CD4-positive, alpha-beta T cell treated with Interferon gamma for 1 hour (primary cell): ENCODE measurements at regions not wholly inside any gene's neighbourhood (a gene's known extent, or its start where the extent isn't known, plus 50 kb on each side); places are given as distances from the start of the nearest gene placed in this dataset.
"Not testable (repeated sequence)": the region's sequence is repeated elsewhere in the genome, so short reads cannot be mapped to it uniquely, and the experiment has no call there.

ENCODE experiments used
- DNase-seq: peaks from one replicate; pipeline ENCODE4 v3.0.0-alpha.2; 2020

DNA sequence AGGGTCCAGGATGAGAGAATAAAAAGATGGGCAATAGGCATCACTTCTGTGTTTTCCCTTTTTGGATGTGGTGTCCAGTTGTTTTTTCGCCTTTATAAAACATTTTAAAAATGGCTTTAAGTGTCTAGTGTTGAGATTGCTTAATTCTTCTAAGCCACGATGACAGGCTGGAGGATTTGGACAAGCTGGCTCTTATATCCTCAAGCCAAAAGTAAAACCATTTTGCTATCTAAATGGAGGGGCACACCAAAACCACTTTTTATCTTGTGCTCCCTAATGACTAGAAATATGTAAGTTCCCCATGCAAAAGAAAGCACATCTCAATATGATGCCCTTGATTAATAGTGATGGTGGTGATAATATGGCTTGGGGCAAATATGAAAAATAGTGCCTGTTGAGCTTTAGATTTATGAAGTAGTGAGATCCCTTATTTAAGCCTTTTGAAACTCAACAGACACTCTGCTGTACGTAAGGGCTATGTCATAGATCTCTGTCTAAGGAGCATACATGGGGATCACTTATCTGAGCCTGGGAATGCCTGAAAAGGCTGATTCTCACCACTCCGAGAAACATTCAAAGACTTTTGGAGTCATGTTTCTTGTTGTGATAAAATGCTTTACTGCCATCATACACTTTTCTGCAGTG lies 185.5 kb downstream of the KCNS3 start:
- DNase-seq: no peak

DNA sequence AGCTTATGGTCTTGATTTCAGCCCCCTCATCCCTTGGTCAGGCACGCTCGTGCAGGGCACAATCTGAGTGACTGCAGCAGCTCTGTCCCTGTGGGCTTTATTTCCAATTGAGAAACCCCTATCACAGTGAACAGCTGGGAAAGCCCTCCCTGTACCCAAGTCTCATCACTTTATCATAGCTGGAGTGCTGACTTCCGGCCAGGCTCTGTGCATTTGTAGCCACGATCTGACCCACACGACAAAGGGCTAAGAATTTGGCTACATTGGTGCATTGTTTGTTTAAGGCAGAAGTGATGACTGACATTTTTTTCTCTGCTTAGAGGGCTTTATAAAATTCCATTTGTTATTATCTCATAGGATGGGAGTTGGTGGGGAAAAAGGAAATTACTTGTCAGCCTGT lies 184.4 kb downstream of the KCNS3 start:
- no peak for DNase-seq

DNA sequence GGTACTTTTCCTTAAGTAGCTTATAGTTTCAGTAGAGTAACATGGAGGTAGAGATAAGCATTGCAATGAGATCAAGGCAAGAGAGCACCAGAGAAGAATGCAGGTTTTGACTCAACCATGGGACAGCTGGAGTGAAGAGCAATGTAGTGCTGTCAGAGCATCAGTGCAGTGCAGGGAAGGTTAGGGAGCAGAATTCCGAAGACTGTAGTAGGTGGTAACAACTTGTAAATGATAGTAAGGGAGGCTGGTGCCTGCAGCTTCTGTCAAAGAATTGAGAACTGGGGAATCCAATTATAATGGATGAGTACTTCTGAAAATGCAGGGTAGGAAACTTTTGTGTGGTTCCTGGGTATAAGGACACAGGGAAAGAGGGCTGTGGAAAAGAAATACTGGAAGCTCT lies 183.2 kb downstream of the KCNS3 start:
- no peak for DNase-seq

DNA sequence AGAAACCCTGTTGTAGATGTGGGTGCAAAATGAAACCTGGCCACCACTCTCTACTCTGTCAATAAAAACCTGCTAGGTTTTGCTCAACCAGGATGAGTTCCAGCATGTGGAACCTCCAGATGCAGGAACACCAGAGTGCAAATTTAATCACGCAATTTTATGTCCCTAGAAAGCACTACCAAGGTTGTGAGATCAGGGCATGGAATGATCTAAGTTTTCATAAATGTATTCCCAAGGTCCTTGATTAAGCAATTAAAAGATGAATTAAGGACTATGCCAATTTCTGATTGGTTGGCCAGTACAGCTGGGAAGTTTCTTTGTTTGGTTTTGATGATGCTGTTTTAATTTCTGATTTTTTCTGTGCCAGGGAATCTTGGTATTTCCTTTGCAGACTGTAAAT lies 179.2 kb downstream of the KCNS3 start:
- DNase-seq: no peak

DNA sequence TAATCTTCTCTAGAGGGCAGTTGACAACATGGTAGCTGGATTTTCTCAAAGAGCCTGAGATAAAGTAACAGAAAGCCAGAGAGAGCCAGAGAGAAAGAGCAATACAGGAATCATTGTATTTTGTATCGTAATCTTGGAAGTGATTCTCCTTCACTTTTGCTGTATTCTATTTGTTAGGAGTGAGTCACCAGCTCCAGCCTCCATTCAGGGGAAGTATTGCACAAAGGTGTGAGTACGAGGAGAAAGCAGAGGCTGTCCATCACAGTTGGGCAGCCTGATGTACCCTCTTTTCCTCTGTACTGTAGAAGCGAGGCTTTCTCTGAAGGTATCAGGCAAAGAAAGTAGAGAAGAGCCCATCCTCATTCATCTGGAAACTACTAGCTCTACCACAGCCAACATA lies 176.8 kb downstream of the KCNS3 start:
- no peak for DNase-seq

DNA sequence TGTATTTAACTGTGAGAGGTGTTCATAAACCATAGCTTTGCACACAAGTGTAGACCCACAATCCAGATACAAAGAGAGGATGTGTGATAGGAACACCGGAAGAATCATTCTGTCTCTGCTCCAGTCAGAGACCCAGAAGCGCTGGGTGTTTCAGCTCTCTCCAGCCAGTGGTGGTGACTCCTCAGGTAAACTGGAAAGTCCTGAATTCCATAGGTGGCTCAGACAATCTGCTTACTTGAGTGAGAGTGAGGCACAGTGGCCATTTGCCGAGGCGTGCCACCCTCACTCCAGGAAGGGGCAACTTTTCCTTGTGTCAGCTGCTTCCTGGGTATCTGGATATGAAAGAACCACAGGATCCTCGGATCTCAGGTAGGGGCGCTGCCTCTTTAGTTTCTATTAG lies 171.5 kb downstream of the KCNS3 start:
- DNase-seq: no peak

DNA sequence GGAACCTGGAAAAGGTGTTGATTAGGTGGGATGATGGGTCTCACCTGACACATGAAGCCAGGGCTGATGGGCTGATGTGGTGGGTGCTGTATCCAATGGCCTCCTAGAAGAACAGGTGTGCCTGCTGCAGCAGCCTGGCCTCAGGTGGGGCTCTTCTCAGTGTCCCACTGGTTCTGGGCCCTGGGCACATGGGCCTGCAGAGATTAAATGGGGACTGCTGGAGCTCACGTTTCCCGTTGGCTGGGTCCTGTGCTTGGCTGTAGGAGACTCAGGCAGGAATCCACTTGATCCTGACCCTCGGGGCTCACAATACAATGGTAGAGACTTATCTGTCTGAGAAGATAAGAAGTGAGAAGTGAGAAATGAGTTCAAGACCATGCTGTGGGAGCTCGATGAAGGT lies 170.9 kb downstream of the KCNS3 start:
- no peak for DNase-seq

DNA sequence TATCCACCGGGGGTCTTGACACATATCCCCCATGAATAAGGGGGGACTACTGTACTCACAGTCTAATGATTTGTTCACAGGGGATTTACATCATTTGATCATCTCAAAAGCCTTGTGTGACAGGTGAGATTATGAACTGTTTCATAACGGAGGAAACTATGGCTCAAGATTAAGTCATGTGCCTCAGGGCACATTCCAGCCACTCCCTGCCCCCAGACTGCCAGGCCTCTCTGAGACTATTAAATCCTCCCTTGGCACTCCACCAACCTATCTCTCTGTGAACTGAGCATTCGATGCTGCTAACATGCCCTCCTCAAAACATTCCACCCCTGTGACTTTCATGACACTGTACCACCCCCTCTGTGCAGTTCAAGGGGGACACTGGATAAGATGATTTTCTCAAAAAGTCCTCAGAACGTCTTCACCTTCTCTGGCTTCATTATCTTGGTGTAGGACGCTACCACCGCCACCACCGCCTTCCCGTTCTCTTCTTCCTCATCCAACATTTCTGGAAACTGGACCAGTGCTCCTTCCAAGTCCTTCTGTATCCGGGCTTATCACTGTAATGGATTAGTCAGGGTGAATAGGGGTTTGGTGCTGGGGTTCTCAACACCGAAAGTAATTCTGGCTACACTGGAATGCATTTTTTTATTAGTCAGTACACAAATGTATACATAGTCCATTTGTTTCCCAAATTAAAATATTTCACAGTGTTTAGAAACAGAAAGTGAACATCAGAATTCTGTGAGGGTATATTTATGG lies 169.6 kb downstream of the KCNS3 start:
- no peak for DNase-seq

DNA sequence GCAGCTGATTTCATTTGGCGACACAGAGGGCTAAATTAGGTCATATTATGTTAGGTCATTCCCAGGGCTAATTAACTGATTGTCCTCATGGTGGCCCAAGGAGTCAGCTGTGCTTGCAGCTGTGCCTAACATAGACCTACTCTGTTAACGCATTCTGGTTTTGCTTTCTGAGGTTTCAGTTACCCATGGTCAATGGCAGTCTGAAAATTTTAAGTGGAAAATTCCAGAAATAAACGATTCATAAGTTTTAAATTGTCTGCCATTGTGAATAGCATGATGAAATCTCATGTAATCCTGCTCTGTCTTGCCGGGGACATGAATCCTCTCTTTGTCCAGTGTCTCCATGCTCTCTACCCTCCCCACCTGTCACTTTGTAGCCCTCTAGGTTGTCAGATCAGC lies 168.7 kb downstream of the KCNS3 start:
- no peak for DNase-seq

DNA sequence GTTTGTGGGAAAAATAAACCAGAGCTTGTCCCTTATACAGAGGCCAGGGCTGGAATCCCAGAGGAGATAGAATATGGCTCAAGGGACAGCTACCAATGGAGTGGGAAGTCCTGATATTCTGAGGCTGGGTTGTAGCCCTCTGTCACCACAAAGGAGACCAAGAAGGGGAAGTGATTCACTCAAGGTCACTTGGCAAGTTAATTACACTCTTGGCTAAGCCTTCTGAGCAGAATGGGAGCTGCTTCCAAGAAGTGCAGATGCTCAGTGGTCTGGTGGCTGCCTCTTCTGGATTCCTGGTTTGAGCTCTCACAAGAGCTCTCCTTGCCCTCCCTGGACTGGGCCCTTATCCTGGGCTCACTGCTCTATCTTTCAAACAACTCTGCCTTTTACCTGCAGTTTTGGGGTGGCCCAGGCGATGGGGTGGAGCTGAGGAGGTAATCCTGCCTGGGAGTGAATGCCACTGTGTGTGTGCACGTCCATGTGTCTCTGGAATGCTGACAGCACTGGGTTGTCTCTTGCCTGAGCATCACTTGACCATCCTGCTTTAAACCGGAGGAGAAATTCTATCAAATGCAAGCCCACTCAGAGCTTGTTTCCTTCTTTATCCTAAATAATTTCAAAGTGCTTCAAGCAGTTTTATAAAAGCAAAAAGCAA lies 168.2 kb downstream of the KCNS3 start:
- no peak for DNase-seq

DNA sequence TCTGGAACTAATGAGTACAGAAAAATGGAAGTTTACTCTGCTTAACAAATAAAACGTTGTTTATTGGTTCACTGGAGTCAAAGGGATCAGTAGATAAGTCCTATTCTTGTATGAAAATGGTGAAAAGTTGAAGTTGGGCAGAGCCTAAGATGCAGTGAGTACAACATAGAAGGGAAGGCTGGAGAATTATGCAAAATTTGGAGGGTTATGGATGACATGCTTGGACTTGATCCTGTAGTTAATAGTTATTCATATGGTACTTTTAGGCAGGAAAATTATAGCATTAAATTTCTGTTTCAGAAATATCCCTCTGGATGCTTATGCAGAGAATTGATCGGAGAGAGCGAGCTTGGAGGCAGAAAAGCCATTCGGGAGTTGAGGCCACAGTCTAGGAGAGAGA lies 167.6 kb downstream of the KCNS3 start:
- no peak for DNase-seq

DNA sequence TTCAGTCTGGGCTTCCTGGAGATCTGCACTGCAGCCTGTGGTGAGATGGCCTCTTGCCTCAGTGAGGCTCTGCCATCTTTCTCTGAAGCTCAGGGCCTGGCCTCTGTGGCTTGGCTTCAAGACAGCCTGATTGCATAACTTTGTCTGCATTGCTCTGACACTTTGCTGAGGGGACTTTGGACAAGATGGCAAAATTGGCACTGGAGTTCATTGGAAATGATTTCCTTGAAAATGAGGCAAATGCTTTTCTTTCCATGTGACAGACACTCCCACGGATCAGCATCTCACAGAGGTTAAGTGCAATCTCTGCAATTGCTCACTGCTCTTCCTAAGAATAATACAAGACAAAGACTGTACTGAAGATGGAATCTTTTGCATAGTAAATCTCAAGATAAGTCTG lies 166.8 kb downstream of the KCNS3 start:
- DNase-seq: no peak

DNA sequence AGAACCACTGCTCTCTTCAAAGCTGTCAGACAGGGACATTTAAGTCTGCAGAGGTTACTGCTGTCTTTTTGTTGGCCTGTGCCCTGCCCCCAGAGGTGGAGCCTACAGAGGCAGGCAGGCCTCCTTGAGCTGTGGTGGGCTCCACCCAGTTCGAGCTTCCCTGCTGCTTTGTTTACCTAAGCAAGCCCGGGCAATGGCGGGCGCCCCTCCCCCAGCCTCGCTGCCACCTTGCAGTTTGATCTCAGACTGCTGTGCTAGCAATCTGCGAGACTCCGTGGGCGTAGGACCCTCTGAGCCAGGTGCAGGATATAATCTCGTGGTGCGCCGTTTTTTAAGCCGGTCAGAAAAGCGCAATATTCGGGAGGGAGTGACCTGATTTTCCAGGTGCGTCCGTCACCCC lies 138.9 kb downstream of the KCNS3 start:
- not testable (repeated sequence) for DNase-seq

DNA sequence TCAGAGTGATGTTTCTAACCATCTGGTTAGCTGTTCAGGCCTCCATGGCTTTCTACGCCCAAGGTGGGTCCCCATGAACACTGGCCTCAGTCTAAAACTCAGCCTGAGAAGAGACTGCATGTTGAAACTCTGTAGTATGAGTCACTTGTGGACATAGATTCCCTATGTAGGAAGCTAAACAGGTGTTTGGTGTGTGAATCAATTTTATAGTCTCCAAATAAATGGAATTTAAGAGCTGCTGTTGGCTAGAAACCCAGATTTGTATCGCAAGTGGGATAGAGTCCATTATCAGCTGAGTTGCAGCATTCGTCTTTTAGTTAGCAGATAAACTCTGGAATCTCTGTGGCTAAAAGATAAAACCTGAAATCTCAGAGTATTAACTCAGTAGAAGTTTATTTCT lies 131.4 kb downstream of the KCNS3 start:
- no peak for DNase-seq

DNA sequence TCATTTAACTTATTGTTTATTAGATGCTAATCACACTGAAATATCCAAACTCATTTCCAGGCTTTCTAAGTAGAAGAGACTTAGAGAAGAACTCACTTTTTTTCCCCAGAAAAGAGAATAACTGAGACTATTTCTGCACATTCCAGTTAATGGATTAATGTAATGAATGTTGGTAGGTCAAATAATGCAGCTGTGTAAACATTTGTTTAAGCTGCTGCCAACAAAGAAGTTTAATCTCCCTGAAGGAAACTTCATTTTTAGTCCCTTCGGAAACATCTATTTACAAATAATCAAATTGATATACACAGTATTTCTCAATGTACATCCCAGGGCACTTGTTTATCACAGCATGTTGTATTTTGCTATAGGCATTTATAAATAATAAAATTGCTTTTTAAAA lies 126.9 kb downstream of the KCNS3 start:
- DNase-seq: no peak

DNA sequence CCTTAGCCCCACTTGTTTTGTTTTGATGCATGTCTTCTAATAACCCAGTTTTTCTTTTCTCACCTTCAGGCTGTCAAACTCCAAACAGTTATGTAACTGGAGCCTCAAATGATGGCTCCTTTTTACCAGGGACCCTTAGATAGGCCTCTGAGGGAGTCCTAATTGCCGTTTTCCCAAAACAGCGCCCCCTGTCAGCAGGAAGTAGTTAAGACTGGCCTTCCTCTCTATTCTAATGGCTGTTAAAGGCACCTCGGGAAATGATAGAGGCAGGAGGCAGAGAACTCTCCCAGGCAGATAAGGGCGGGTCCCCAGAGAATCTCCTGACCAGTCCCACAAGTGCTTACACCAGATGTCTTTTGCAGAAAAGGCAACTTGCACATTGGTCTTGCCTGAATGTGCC lies 123.2 kb downstream of the KCNS3 start:
- DNase-seq: no peak

DNA sequence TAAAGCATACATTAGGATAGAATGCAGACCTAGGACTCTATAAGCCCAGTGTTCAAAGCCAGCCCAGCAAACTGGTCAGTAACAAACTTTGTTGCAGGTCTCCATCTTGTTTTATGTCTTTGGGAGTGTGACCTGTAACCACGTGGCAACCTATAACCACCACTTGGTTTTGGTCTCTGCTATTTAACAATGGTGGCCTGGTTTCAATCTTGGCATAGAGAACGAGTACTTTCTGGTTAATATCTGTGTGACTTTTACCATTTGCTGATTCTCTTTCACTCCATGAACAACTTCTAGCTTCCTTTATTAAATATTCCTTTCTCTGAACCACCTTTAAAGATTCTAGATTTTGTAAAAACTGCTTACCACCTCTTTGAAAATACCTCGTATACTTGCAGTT lies 118.5 kb downstream of the KCNS3 start:
- no peak for DNase-seq

DNA sequence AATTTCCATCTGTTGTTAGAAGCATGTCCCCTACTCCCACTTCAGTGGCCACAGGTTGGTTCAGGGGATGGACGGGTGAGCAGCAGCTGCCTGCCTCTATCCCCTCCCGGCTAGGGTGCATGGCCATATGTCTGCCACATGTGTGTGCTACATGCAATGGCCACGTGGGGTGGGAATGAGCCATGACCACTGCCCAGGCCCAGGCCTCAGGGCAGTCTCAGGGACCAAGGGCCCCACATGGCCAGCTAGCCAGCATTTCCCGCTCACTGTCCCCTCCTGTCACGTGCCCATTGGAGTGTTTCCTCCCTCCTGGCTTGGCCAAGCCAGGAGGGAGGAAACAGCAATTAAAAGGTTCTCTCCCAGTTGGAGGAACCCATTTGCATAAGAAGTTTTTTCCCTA lies 117.1 kb downstream of the KCNS3 start:
- DNase-seq: no peak
